OCI-LY1 (cell line): ENCODE measurements at regions not wholly inside any gene's neighbourhood (a gene's known extent, or its start where the extent isn't known, plus 50 kb on each side); places are given as distances from the start of the nearest gene placed in this dataset.

Experiments
- H2AFZ ChIP-seq: fragments of 200-600 bp; sonication (generic), shearing (Covaris generic); 2 replicates; pipeline ENCODE4 v1.6.0; 2014; ENCODE audit warnings: antibody characterized with exemption, mild to moderate bottlenecking, low read length
- H3F3A ChIP-seq: fragments of 200-600 bp; sonication (generic), shearing (Covaris generic); 2 replicates; pipeline ENCODE4 v1.6.0; 2014; ENCODE audit warnings: mild to moderate bottlenecking, antibody characterized with exemption, low read length, moderate library complexity; ENCODE audit not compliant: insufficient read depth
- H3K27ac ChIP-seq: fragments of 200-600 bp; sonication (generic); 2 replicates; pipeline ENCODE4 v1.5.1; 2014; ENCODE audit warnings: low read length, mixed run types, mild to moderate bottlenecking, low read depth; ENCODE audit not compliant: poor library complexity, severe bottlenecking
- H3K27me3 ChIP-seq: fragments of 200-600 bp; sonication (generic); 2 replicates; pipeline ENCODE4 v1.6.0; 2014; ENCODE audit warnings: antibody characterized with exemption, mild to moderate bottlenecking, low read length, moderate library complexity; ENCODE audit not compliant: insufficient read depth
- H3K36me3 ChIP-seq: fragments of 200-600 bp; sonication (generic); 2 replicates; pipeline ENCODE4 v1.6.1; 2014; ENCODE audit warnings: mild to moderate bottlenecking, antibody characterized with exemption, low read length, moderate library complexity, mixed read lengths; ENCODE audit not compliant: insufficient read depth
- H3K4me1 ChIP-seq: fragments of 200-600 bp; sonication (generic); 2 replicates; pipeline ENCODE4 v1.5.1; 2014; ENCODE audit warnings: mild to moderate bottlenecking, low read length, moderate library complexity; ENCODE audit not compliant: insufficient read depth, severe bottlenecking
- H3K4me2 ChIP-seq: fragments of 200-600 bp; sonication (generic), shearing (Covaris generic); 2 replicates; pipeline ENCODE4 v1.6.1; 2014; ENCODE audit warnings: low read length
- H3K4me3 ChIP-seq: fragments of 200-600 bp; sonication (generic); 2 replicates; pipeline ENCODE4 v1.5.1; 2014; ENCODE audit warnings: low read length, low read depth, mild to moderate bottlenecking, mixed read lengths; ENCODE audit not compliant: poor library complexity, severe bottlenecking
- H3K79me2 ChIP-seq: fragments of 200-600 bp; shearing (Covaris generic); 2 replicates; pipeline ENCODE4 v1.6.1; 2016; ENCODE audit warnings: mixed run types, low read length, mixed read lengths; ENCODE audit not compliant: insufficient read depth
- H3K9ac ChIP-seq: fragments of 200-600 bp; sonication (generic), shearing (Covaris generic); 2 replicates; pipeline ENCODE4 v1.6.1; 2014; ENCODE audit warnings: mild to moderate bottlenecking, low read length, mixed read lengths
- H3K9me2 ChIP-seq: fragments of 200-600 bp; sonication (generic), shearing (Covaris generic); 2 replicates; pipeline ENCODE4 v1.6.1; 2014; ENCODE audit warnings: low read depth, mild to moderate bottlenecking, low read length, mixed read lengths
- H3K9me3 ChIP-seq: fragments of 200-600 bp; shearing (Covaris generic); 2 replicates; pipeline ENCODE4 v1.6.1; 2014; ENCODE audit warnings: low read length, mixed read lengths
- H4K20me1 ChIP-seq: fragments of 200-600 bp; sonication (generic), shearing (Covaris generic); 2 replicates; pipeline ENCODE4 v1.6.0; 2016; ENCODE audit warnings: mild to moderate bottlenecking, low read length; ENCODE audit not compliant: insufficient read depth
- EZH2 ChIP-seq: fragments of 200-600 bp; sonication (generic), shearing (Covaris generic); IDR thresholded peaks from 2 replicates; pipeline ENCODE4 v1.8.0; 2017; ENCODE audit warnings: borderline replicate concordance, mixed run types, mild to moderate bottlenecking, antibody characterized with exemption, low read length, moderate library complexity, mixed read lengths
- TF ChIP-seq, protein P1 (sequence below): fragments of 200-600 bp; sonication (generic), shearing (Covaris generic); IDR thresholded peaks from 2 replicates; pipeline ENCODE4 v1.5.1; 2017; ENCODE audit warnings: mild to moderate bottlenecking, antibody characterized with exemption, low read length, moderate library complexity, mixed read lengths

DNA sequence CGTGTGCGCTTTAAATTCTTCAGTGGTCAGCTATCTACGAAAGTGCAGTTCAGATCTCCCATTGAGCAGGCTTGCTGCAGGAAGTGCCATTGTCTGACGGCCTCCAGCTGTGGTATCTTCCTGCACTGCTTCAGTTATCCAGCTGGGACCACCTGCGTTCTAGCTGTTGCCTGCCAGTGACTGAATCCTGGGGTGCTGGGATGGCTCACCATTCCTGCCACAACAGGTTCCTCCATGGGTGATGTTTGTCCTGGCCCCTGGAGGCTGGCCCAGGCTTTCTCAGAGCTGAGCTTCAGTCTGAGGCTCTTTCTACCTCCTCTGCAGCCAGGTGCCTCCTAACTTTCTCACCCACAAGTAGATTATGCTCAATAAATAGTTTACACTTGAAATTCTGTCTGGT lies 498.5 kb upstream of the HS6ST1 start:
- Histone ChIP-seq H3K9me2 (no peaks in the 10 kb centered on the region), H3K27ac (no peak overlapping the region), H2AFZ (no peak overlapping the region), H3K79me2 (no peaks in the 10 kb centered on the region), H4K20me1 (no peaks in the 10 kb centered on the region), H3K4me1 (no peaks in the 10 kb centered on the region), H3K9ac (no peak overlapping the region), H3K36me3 (no peaks in the 10 kb centered on the region), H3K4me2 (no peak overlapping the region), H3K27me3 (no peaks in the 10 kb centered on the region; the same call in 1 of the 2 replicates), H3K4me3 (no peak overlapping the region), H3K9me3 (no peaks in the 10 kb centered on the region), H3F3A (no peaks in the 10 kb centered on the region)
- TF ChIP-seq EZH2 = no peak
- TF ChIP-seq, protein P1, sequence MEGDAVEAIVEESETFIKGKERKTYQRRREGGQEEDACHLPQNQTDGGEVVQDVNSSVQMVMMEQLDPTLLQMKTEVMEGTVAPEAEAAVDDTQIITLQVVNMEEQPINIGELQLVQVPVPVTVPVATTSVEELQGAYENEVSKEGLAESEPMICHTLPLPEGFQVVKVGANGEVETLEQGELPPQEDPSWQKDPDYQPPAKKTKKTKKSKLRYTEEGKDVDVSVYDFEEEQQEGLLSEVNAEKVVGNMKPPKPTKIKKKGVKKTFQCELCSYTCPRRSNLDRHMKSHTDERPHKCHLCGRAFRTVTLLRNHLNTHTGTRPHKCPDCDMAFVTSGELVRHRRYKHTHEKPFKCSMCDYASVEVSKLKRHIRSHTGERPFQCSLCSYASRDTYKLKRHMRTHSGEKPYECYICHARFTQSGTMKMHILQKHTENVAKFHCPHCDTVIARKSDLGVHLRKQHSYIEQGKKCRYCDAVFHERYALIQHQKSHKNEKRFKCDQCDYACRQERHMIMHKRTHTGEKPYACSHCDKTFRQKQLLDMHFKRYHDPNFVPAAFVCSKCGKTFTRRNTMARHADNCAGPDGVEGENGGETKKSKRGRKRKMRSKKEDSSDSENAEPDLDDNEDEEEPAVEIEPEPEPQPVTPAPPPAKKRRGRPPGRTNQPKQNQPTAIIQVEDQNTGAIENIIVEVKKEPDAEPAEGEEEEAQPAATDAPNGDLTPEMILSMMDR = no peak

DNA sequence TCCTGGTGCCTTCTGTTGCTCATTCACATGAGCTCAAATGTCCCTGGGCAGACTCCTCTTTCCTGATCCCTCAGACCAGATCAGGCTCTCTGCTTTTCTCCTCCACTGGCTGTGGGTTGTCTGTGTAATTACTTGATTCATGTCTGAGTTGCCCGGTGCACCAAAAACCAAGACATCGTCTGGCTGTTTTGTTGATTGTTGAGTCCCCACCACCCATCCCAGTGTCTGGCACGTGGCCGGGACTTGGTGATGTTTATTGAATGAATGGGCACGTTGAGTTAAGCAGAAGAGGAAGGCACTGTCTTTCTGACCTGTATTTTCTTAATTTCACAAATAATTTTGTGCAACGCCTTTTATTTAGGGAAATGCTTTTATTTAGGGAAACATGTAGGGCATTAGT lies 499.1 kb upstream of the HS6ST1 start:
- no peak overlapping the region for H3K9ac ChIP-seq
- no peak overlapping the region for H3K27ac ChIP-seq
- H3K4me2 ChIP-seq = no peak overlapping the region
- no peak overlapping the region for H2AFZ ChIP-seq
- H3K9me3 ChIP-seq = no peaks in the 10 kb centered on the region
- H3K36me3 ChIP-seq = no peaks in the 10 kb centered on the region
- H3F3A ChIP-seq = no peaks in the 10 kb centered on the region
- no peak for TF ChIP-seq EZH2
- TF ChIP-seq, protein P1 = no peak
- no peaks in the 10 kb centered on the region for H3K9me2 ChIP-seq
- H3K27me3 ChIP-seq = no peaks in the 10 kb centered on the region; the same call in 1 of the 2 replicates
- no peaks in the 10 kb centered on the region for H3K4me1 ChIP-seq
- H4K20me1 ChIP-seq = no peaks in the 10 kb centered on the region
- H3K4me3 ChIP-seq = no peak overlapping the region
- H3K79me2 ChIP-seq = no peaks in the 10 kb centered on the region

DNA sequence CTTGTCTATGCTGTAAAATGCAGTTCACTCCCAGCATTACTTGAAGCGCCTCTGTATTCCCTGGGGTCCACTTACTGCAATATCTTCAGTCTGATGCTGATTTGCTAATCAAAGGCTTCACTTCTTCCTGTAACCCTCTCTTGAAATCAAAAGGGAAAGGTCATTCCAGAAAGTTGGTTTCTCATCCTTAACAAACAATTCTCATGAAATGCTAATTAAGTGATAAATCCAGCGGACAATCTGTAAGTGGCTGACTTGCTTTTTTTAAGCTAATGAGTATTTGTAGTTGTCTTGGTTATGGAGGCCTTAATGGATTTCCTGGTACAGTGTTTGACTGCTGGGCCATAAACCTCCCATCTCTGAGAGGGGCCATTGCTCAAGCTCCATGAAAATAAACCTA lies 499.6 kb upstream of the HS6ST1 start:
- Histone ChIP-seq H3K9ac (no peak overlapping the region), H3K4me1 (no peaks in the 10 kb centered on the region), H3K36me3 (no peaks in the 10 kb centered on the region), H4K20me1 (no peaks in the 10 kb centered on the region), H3K9me2 (no peaks in the 10 kb centered on the region), H3K4me3 (no peak overlapping the region), H3K4me2 (no peak overlapping the region), H3K27me3 (no peaks in the 10 kb centered on the region; the same call in 1 of the 2 replicates), H3F3A (no peaks in the 10 kb centered on the region), H3K79me2 (no peaks in the 10 kb centered on the region), H3K27ac (no peak overlapping the region), H2AFZ (no peak overlapping the region), H3K9me3 (no peaks in the 10 kb centered on the region)
- TF ChIP-seq, protein P1 = no peak
- no peak for TF ChIP-seq EZH2
